Liver (tissue), 8 donors: ENCODE measurements at regions not wholly inside any gene's neighbourhood (a gene's known extent, or its start where the extent isn't known, plus 50 kb on each side); places are given as distances from the start of the nearest gene placed in this dataset.

Experiments
- DNase-seq: peaks from one replicate; pipeline ENCODE4 v3.0.0-alpha.2; 2017; ENCODE audit warnings: low spot score
- H3K27ac ChIP-seq, 2 donors: one replicate each; pipeline ENCODE4 v1.7.0; 2013; ENCODE audit warnings: inconsistent platforms in 2 of 2, low read length in 2 of 2, control low read depth in 1 of 2, low read depth in 1 of 2, mild to moderate bottlenecking in 1 of 2
- H3K27me3 ChIP-seq, 4 donors: one replicate each; pipeline versions ENCODE4 v1.6.1 to v1.7.0; 2013; ENCODE audit warnings: low read length in 3 of 4, inconsistent platforms in 1 of 4, mild to moderate bottlenecking in 1 of 4, moderate library complexity in 1 of 4; ENCODE audit not compliant: control insufficient read depth in 4 of 4, insufficient read depth in 4 of 4
- H3K36me3 ChIP-seq, 4 donors: one replicate each; pipeline versions ENCODE4 v1.6.1 to v1.7.0; 2013; ENCODE audit warnings: low read length in 3 of 4, mild to moderate bottlenecking in 3 of 4, low read depth in 1 of 4, moderate library complexity in 1 of 4; ENCODE audit not compliant: control insufficient read depth in 4 of 4, insufficient read depth in 3 of 4
- H3K4me1 ChIP-seq, 4 donors: one replicate each; pipeline versions ENCODE4 v1.6.1 to v1.7.0; 2013; ENCODE audit warnings: low read length in 3 of 4, mild to moderate bottlenecking in 3 of 4, moderate library complexity in 1 of 4; ENCODE audit not compliant: control insufficient read depth in 4 of 4, insufficient read depth in 4 of 4
- H3K4me3 ChIP-seq, 3 donors: one replicate each; pipeline versions ENCODE4 v1.6.1 to v1.7.0; 2013; ENCODE audit warnings: low read length in 3 of 3, control low read depth in 1 of 3, low read depth in 1 of 3, mild to moderate bottlenecking in 1 of 3
- H3K9ac ChIP-seq, 2 donors: one replicate each; pipeline ENCODE4 v1.7.0; 2013; ENCODE audit warnings: low read length in 2 of 2, mild to moderate bottlenecking in 2 of 2, moderate library complexity in 2 of 2, control low read depth in 1 of 2, low read depth in 1 of 2
- H3K9me3 ChIP-seq, 4 donors: one replicate each; pipeline versions ENCODE4 v1.6.1 to v1.7.0; 2013; ENCODE audit warnings: low read length in 3 of 4; ENCODE audit not compliant: control insufficient read depth in 4 of 4
- ATF3 ChIP-seq: IDR thresholded peaks from 2 replicates; pipeline ENCODE4 v1.6.1; 2016; ENCODE audit warnings: antibody characterized with exemption
- EGR1 ChIP-seq, 2 donors: IDR thresholded peaks; 2 replicates each; pipeline ENCODE4 v1.6.1; 2016 to 2018; ENCODE audit warnings: antibody characterized with exemption in 2 of 2, low read depth in 2 of 2
- FOXA1 ChIP-seq: IDR thresholded peaks from 2 replicates; pipeline ENCODE4 v1.6.1; 2016; ENCODE audit warnings: antibody characterized with exemption
- FOXA2 ChIP-seq: IDR thresholded peaks from 2 replicates; pipeline ENCODE4 v1.6.1; 2016; ENCODE audit warnings: antibody characterized with exemption
- GABPA ChIP-seq, 2 donors: IDR thresholded peaks in 1 of 2; conservative IDR thresholded peaks in 1 of 2; 2 replicates each; pipeline ENCODE4 v1.6.1; 2016; ENCODE audit warnings: antibody characterized with exemption in 2 of 2, mild to moderate bottlenecking in 1 of 2, moderate library complexity in 1 of 2
- HNF4A ChIP-seq, 2 donors: conservative IDR thresholded peaks; 2 replicates each; pipeline ENCODE4 v1.6.1; 2016; ENCODE audit warnings: antibody characterized with exemption in 2 of 2, mild to moderate bottlenecking in 2 of 2
- HNF4G ChIP-seq: IDR thresholded peaks from 2 replicates; pipeline ENCODE4 v1.6.1; 2016; ENCODE audit warnings: antibody characterized with exemption
- JUND ChIP-seq, 2 donors: IDR thresholded peaks; 2 replicates each; pipeline ENCODE4 v1.6.1; 2016; ENCODE audit warnings: antibody characterized with exemption in 2 of 2
- MAX ChIP-seq: IDR thresholded peaks from 2 replicates; pipeline ENCODE4 v1.6.1; 2016; ENCODE audit warnings: antibody characterized with exemption
- NR2F2 ChIP-seq: IDR thresholded peaks from 2 replicates; pipeline ENCODE4 v1.6.1; 2016; ENCODE audit warnings: antibody characterized with exemption
- RAD21 ChIP-seq, 2 donors: IDR thresholded peaks; 2 replicates each; pipeline ENCODE4 v1.6.1; 2016; ENCODE audit warnings: antibody characterized with exemption in 2 of 2, mild to moderate bottlenecking in 2 of 2
- REST ChIP-seq: IDR thresholded peaks from 2 replicates; pipeline ENCODE4 v1.6.1; 2016; ENCODE audit warnings: antibody characterized with exemption, mild to moderate bottlenecking
- RXRA ChIP-seq, 2 donors: IDR thresholded peaks; 2 replicates each; pipeline ENCODE4 v1.6.1; 2017 to 2018; ENCODE audit warnings: antibody characterized with exemption in 2 of 2, mild to moderate bottlenecking in 1 of 2
- SP1 ChIP-seq: IDR thresholded peaks from 2 replicates; pipeline ENCODE4 v1.6.1; 2018; ENCODE audit warnings: antibody characterized with exemption, mild to moderate bottlenecking
- TAF1 ChIP-seq: conservative IDR thresholded peaks from 2 replicates; pipeline ENCODE4 v1.6.1; 2016; ENCODE audit warnings: antibody characterized with exemption, mild to moderate bottlenecking
- YY1 ChIP-seq: IDR thresholded peaks from 2 replicates; pipeline ENCODE4 v1.6.1; 2016; ENCODE audit warnings: antibody characterized with exemption, mild to moderate bottlenecking
- ZBTB33 ChIP-seq: IDR thresholded peaks from 2 replicates; pipeline ENCODE4 v1.6.1; 2016; ENCODE audit warnings: antibody characterized with exemption
- WGBS: extraction: QIAGEN DNeasy Blood & Tissue Kit; methylation state at CpG from one replicate; pipeline ENCODE4 v1.1.7; 2013; 5-methylcytosine and 5-hydroxymethylcytosine counted together
- TF ChIP-seq, protein P1 (sequence below): fragments of 150-350 bp; IDR thresholded peaks from 2 replicates; pipeline ENCODE4 v1.5.1; 2017; ENCODE audit warnings: improper control_type of control experiment, low read depth, low read length; ENCODE audit not compliant: missing input control
- donor health status: healthy.
- donor health status: healthy.
- donor health status: healthy.
- donor health status: healthy.
- donor health status: healthy.

- Histone ChIP-seq H3K27me3 (no peaks in the 10 kb centered on the region), H3K27ac (no peak overlapping the region), H3K9me3 (peaks cover 0 to 11% (median 0%) of the 10 kb centered on the region in 4 donors), H3K4me3 (no peak overlapping the region), H3K4me1 (no peaks in the 10 kb centered on the region), H3K9ac (no peak overlapping the region), H3K36me3 (no peaks in the 10 kb centered on the region)
- WGBS = 79% methylated on average over 6 of the region's 6 CpGs
- no peak for DNase-seq
- TF ChIP-seq REST (no peak), SP1 (no peak), FOXA2 (no peak), ATF3 (no peak), JUND (IDR thresholded peaks at IDR 0.05) (no peak), FOXA1 (no peak), MAX (no peak), RXRA (IDR thresholded peaks at IDR 0.05) (no peak), HNF4G (no peak), HNF4A (conservative IDR thresholded peaks at IDR 0.05) (no peak), GABPA (IDR thresholded peaks at IDR 0.05 in 1 of 2, conservative IDR thresholded peaks at IDR 0.05 in 1 of 2) (no peak), TAF1 (no peak), ZBTB33 (no peak), YY1 (no peak), NR2F2 (no peak), EGR1 (IDR thresholded peaks at IDR 0.05; ENCODE audit: low read depth in 2 of 2) (no peak), RAD21 (IDR thresholded peaks at IDR 0.05) (no peak)
- TF ChIP-seq, protein P1, sequence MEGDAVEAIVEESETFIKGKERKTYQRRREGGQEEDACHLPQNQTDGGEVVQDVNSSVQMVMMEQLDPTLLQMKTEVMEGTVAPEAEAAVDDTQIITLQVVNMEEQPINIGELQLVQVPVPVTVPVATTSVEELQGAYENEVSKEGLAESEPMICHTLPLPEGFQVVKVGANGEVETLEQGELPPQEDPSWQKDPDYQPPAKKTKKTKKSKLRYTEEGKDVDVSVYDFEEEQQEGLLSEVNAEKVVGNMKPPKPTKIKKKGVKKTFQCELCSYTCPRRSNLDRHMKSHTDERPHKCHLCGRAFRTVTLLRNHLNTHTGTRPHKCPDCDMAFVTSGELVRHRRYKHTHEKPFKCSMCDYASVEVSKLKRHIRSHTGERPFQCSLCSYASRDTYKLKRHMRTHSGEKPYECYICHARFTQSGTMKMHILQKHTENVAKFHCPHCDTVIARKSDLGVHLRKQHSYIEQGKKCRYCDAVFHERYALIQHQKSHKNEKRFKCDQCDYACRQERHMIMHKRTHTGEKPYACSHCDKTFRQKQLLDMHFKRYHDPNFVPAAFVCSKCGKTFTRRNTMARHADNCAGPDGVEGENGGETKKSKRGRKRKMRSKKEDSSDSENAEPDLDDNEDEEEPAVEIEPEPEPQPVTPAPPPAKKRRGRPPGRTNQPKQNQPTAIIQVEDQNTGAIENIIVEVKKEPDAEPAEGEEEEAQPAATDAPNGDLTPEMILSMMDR = no peak
These were observed 84.9 kb downstream of the ACKR3 start for GRCh38 chr2:236654496-236654895.

DNA sequence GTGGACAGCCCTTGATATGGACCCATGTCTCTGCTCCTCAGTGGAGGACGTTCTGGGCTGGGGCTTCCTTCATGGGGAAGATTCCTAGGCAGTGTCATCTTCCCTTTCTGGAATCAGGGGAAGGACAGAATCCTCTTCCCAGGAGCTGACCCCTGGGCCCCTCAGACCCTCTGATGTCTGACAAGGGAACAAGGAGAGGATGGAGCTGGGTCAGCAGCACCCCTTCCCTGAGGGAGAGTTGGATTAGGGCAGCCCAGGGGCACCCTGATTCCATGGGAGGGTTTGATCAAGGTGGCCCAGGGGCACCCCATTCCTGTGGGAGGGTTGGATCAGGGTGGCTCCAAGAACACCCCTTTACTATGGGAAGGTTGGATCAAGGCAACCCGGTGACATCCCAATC lies 86.5 kb downstream of the ACKR3 start:
- Histone ChIP-seq H3K4me1 (no peaks in the 10 kb centered on the region), H3K9ac (no peak overlapping the region), H3K27ac (no peak overlapping the region), H3K4me3 (no peak overlapping the region), H3K27me3 (no peaks in the 10 kb centered on the region), H3K36me3 (no peaks in the 10 kb centered on the region), H3K9me3 (no peaks in the 10 kb centered on the region)
- WGBS = 85% methylated on average over 2 of the region's 2 CpGs
- TF ChIP-seq JUND (IDR thresholded peaks at IDR 0.05) (no peak), RAD21 (IDR thresholded peaks at IDR 0.05) (no peak), SP1 (no peak), MAX (no peak), YY1 (no peak), HNF4A (conservative IDR thresholded peaks at IDR 0.05) (no peak)
- TF ChIP-seq, protein P1 = no peak
- peak; percentile 12 for DNase-seq
